GM20000 (cell line): ENCODE measurements at regions not wholly inside any gene's neighbourhood (a gene's known extent, or its start where the extent isn't known, plus 50 kb on each side); places are given as distances from the start of the nearest gene placed in this dataset.

Experiments
- DNase-seq: peaks from one replicate; pipeline ENCODE4 v3.0.0; 2012; ENCODE audit warnings: low spot score
- CTCF ChIP-seq: IDR thresholded peaks from 2 replicates; pipeline ENCODE4 v1.5.1; 2012; ENCODE audit warnings: mild to moderate bottlenecking, control low read depth; ENCODE audit errors: extremely low read depth, missing control alignments

GRCh38 chr18:46283895-46284295 is 179.7 kb downstream of the HAUS1 start:
- no peak for DNase-seq
- no peak for TF ChIP-seq CTCF

GRCh38 chr18:46289463-46289862 is 185.3 kb downstream of the HAUS1 start:
- no peak for DNase-seq
- TF ChIP-seq CTCF: no peak

GRCh38 chr18:46289931-46290330 is 185.7 kb downstream of the HAUS1 start:
- no peak for DNase-seq
- no peak for TF ChIP-seq CTCF

GRCh38 chr18:46290440-46291020 is 186.3 kb downstream of the HAUS1 start:
- DNase-seq: no peak
- no peak for TF ChIP-seq CTCF

- DNase-seq: no peak
- no peak for TF ChIP-seq CTCF
Measured at GRCh38 chr18:46291149-46291548, 187.0 kb downstream of the HAUS1 start.

- TF ChIP-seq CTCF: no peak
- no peak for DNase-seq
Measured at GRCh38 chr18:46293742-46294181, 189.6 kb downstream of the HAUS1 start.

- no peak for TF ChIP-seq CTCF
- no peak for DNase-seq
Measured at GRCh38 chr18:46294318-46294717, 190.1 kb downstream of the HAUS1 start.

GRCh38 chr18:46294751-46295150 is 190.6 kb downstream of the HAUS1 start:
- no peak for TF ChIP-seq CTCF
- DNase-seq: no peak
